ENCODE measurements at regions not wholly inside any gene's neighbourhood (a gene's known extent, or its start where the extent isn't known, plus 50 kb on each side); places are given as distances from the start of the nearest gene placed in this dataset.

DNA sequence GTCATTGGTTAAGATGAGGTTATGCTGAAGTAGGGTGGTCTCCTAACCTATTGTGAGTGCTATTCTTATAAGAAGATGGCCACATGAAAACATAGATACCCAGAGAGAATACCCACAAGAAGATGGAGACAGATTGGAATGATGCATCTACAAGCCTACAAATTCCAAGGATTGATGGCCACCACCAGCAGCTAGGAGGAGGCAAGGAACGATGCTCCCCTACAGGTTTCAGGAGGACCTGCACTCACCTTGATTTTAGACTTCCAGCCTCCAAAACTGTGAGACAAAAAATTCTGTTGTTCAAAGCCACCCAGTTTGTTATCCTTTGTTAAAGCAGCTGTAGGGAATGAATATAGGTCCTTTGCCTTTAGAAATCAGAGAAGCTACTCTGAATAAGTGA is 227.4 kb downstream of the NEDD1 start:
- H3K27ac ChIP-seq (ENCODE audit: low read length): no peak overlapping the region
- no peak overlapping the region for H3K4me2 ChIP-seq (ENCODE audit: low read depth, low read length)
- H3K9me2 ChIP-seq (replicated peaks; ENCODE audit: insufficient read depth, low read length): no peaks in the 10 kb centered on the region
- no peaks in the 10 kb centered on the region for H3K79me2 ChIP-seq (ENCODE audit: low read length)
- H4K20me1 ChIP-seq (ENCODE audit: insufficient read depth, low read length): no peaks in the 10 kb centered on the region
- H3K36me3 ChIP-seq (replicated peaks; ENCODE audit: insufficient read depth, low read length): no peaks in the 10 kb centered on the region
- H3K27me3 ChIP-seq (replicated peaks; ENCODE audit: insufficient read depth, low read length): no peaks in the 10 kb centered on the region
- no peak overlapping the region for H3K4me3 ChIP-seq (ENCODE audit: low read length)
- H3K9me3 ChIP-seq (replicated peaks; ENCODE audit: insufficient read depth, low read length): no peaks in the 10 kb centered on the region
- no peak for DNase-seq
- no peak overlapping the region for H2AFZ ChIP-seq (ENCODE audit: low read length)
- H3K4me1 ChIP-seq (ENCODE audit: low read length): no peaks in the 10 kb centered on the region
- no peak overlapping the region for H3K9ac ChIP-seq (ENCODE audit: low read length)
- H3F3A ChIP-seq (ENCODE audit: insufficient read depth, low read length): no peaks in the 10 kb centered on the region
- TF ChIP-seq EZH2 (optimal IDR thresholded peaks at IDR 0.05; ENCODE audit: low read depth, low read length): no peak
- TF ChIP-seq EZH2phosphoT487 (IDR thresholded peaks at IDR 0.05; ENCODE audit: low read length): no peak
- TF ChIP-seq, protein P1, sequence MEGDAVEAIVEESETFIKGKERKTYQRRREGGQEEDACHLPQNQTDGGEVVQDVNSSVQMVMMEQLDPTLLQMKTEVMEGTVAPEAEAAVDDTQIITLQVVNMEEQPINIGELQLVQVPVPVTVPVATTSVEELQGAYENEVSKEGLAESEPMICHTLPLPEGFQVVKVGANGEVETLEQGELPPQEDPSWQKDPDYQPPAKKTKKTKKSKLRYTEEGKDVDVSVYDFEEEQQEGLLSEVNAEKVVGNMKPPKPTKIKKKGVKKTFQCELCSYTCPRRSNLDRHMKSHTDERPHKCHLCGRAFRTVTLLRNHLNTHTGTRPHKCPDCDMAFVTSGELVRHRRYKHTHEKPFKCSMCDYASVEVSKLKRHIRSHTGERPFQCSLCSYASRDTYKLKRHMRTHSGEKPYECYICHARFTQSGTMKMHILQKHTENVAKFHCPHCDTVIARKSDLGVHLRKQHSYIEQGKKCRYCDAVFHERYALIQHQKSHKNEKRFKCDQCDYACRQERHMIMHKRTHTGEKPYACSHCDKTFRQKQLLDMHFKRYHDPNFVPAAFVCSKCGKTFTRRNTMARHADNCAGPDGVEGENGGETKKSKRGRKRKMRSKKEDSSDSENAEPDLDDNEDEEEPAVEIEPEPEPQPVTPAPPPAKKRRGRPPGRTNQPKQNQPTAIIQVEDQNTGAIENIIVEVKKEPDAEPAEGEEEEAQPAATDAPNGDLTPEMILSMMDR (IDR thresholded peaks at IDR 0.05; ENCODE audit: low read length): peak; percentile 17; the same call in 1 of the 2 replicates

DNA sequence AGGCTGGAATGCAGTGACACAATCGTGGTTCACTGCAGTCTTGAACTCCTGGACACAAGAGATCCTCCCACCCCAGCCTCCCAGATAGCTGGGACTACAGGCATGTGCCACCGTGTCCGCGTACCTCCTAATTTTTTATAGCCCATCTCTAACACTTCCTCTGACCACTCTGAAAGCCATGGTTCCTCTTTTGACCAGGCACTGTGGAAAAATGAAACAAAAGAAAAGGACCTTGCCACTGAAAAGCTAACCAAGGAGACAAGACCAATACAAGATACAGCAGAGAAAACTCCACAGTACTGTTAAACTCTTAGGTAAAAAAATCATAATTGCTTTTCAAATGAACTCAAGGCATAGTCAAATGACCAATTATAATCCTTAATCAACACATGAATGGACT is 233.3 kb downstream of the NEDD1 start:
- no peaks in the 10 kb centered on the region for H3K36me3 ChIP-seq (replicated peaks; ENCODE audit: insufficient read depth, low read length)
- no peak overlapping the region for H3K27ac ChIP-seq (ENCODE audit: low read length)

DNA sequence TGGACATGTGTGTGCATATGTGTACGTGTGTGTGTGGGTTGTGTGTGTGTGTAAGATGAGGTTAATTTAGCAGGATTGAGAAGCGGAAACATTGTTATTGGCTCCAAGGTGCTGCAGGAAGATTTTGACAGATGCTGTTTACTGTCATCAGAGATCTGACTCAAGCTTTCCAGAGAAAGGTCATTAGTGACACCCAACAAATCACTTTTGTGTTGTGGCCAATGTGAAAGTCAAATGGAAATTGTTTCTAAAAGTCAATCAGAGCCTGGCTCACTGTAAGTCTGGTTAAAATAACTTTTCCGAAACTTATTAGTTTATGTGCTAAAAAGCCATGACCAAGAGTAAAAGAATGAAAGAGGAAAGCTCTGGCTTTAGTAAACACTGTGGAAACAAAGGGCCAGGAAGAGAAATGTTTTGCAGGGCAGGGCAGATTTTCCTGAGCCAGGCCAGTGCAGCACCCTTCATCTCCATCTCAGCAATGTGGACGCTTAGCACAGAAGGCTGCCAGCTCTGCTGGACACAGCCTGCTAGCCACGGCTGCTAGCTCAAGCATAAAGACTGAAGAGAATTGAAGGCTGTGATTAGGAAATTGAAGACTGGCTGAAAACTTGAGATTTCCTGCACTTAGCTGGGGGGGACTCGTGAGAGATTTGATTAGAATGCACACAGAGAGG is 235.8 kb downstream of the NEDD1 start:
- DNase-seq: no peak
- Histone ChIP-seq H3K9me3 (replicated peaks; ENCODE audit: insufficient read depth, low read length) (no peaks in the 10 kb centered on the region), H3K27ac (ENCODE audit: low read length) (no peak overlapping the region), H3K79me2 (ENCODE audit: low read length) (no peaks in the 10 kb centered on the region), H3F3A (ENCODE audit: insufficient read depth, low read length) (no peaks in the 10 kb centered on the region), H3K4me1 (ENCODE audit: low read length) (no peaks in the 10 kb centered on the region), H3K9me2 (replicated peaks; ENCODE audit: insufficient read depth, low read length) (no peaks in the 10 kb centered on the region), H3K4me3 (ENCODE audit: low read length) (no peak overlapping the region), H2AFZ (ENCODE audit: low read length) (no peak overlapping the region), H3K9ac (ENCODE audit: low read length) (no peak overlapping the region), H3K36me3 (replicated peaks; ENCODE audit: insufficient read depth, low read length) (no peaks in the 10 kb centered on the region), H3K4me2 (ENCODE audit: low read depth, low read length) (no peak overlapping the region), H4K20me1 (ENCODE audit: insufficient read depth, low read length) (no peaks in the 10 kb centered on the region), H3K27me3 (replicated peaks; ENCODE audit: insufficient read depth, low read length) (no peaks in the 10 kb centered on the region)
- TF ChIP-seq EZH2phosphoT487 (IDR thresholded peaks at IDR 0.05; ENCODE audit: low read length) (no peak), EZH2 (optimal IDR thresholded peaks at IDR 0.05; ENCODE audit: low read depth, low read length) (no peak)
- TF ChIP-seq, protein P1 (IDR thresholded peaks at IDR 0.05; ENCODE audit: low read length): no peak

More for the DNA sequence above, 233.3 kb downstream of the NEDD1 start:
- Histone ChIP-seq H3K9me2 (replicated peaks; ENCODE audit: insufficient read depth, low read length) (no peaks in the 10 kb centered on the region), H4K20me1 (ENCODE audit: insufficient read depth, low read length) (no peaks in the 10 kb centered on the region), H3K4me1 (ENCODE audit: low read length) (no peaks in the 10 kb centered on the region), H2AFZ (ENCODE audit: low read length) (no peak overlapping the region), H3K79me2 (ENCODE audit: low read length) (no peaks in the 10 kb centered on the region), H3K4me2 (ENCODE audit: low read depth, low read length) (no peak overlapping the region), H3K4me3 (ENCODE audit: low read length) (no peak overlapping the region), H3K9me3 (replicated peaks; ENCODE audit: insufficient read depth, low read length) (no peaks in the 10 kb centered on the region), H3K27me3 (replicated peaks; ENCODE audit: insufficient read depth, low read length) (no peaks in the 10 kb centered on the region), H3K9ac (ENCODE audit: low read length) (no peak overlapping the region), H3F3A (ENCODE audit: insufficient read depth, low read length) (no peaks in the 10 kb centered on the region)
- no peak for DNase-seq
- TF ChIP-seq EZH2phosphoT487 (IDR thresholded peaks at IDR 0.05; ENCODE audit: low read length) (no peak), EZH2 (optimal IDR thresholded peaks at IDR 0.05; ENCODE audit: low read depth, low read length) (no peak)
- TF ChIP-seq, protein P1 (IDR thresholded peaks at IDR 0.05; ENCODE audit: low read length): no peak

All from MM.1S (cell line).